NCI-H460 (cell line): ENCODE measurements at regions not wholly inside any gene's neighbourhood (a gene's known extent, or its start where the extent isn't known, plus 50 kb on each side); places are given as distances from the start of the nearest gene placed in this dataset.

Source experiments
- DNase-seq: peaks from one replicate; pipeline ENCODE4 v3.0.0-alpha.2; 2016; ENCODE audit warnings: low read depth; ENCODE audit errors: extremely low read depth

DNA sequence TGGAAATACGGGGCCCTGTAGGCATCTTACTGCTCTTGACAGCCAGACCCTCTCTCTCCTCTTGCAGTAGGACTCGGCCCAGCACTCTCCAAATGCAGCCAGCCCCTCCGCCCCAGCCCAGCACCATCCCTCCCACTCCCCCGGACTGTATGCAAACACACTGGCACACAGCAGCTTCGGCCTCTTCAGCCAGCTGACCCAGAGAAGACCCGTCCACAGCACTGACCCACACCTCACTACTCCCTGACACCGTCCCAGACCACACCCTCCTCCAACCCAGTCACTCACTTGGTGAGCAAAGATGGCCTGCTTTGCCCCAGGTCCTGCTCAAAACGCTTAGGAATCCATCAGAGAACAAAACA, 164.6 kb downstream of the IGLL1 start:
- no peak for DNase-seq

DNA sequence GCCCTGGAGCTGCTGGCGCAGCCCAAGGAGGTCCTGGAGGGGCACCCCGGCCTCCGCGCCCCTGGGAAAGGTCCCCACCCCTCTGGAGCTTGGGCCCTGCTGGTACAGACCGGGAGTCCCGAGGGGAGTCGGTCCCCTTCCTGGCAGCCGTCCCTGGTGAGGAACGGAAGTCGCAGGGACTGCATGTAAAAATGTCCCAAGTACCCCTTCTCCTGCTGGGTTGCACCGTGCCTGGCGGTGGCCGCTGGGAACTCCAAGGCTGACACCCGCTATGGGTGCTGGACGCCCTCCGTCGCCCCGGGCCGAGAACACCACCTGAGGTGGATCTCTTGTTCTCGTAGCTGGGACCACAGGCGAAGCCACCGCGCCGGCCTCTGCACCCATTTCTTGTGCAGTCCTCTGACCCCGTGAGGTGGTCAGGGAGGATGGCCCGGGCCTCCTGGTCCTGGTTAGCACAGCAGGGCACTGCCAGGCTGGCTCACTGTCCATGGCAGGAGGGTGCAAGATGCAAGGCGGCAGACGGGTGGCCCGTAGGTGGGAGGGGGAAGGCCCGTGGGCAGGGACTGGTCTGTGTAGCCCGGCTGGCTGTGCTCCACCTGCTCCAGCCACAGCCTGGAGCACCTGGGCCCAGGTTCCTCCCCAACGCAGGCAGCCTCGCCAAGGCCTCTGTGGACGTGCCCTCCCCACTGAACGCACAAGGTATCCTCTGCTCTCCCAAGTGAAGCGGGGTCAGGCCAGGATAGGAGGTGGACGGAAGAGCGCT, 165.2 kb downstream of the IGLL1 start:
- no peak for DNase-seq

DNA sequence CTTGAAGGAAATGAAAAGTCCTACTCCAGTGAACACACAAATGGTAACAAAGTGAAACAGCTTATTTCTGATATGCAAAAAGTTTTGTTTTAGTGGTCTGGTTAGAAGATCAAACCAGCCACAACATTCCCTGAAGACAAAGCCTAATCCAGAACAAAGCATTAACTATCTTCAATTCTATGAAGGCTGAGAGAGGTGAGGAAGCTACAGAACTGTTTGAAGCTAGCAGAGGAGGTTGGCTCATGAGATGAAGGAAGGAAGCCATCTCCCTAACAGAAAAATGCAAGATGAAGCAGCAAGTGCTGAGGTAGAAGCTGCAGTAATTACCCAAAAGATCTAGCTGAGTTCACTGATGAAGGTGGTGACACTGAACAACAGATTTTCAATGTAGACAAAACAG, 168.4 kb downstream of the IGLL1 start:
- DNase-seq, result no peak

DNA sequence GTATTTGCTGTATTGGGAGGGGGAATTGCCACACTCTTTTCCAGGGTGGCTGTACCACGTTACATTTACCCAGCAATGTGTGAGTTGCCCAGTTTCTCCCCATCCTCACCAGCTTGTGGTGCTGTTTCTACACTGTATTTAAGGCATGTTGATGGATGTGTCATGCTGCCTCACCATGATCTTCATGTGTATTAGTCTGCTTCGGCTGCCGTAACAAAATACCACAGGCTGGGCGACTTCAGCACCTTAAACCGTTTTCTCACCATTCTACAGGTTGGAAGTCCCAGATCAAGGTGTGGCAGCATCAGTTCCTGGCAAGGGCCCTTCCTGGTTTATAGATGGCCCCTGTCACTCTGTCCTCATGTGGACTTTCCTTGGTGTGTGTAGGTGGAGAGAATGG, 169.7 kb downstream of the IGLL1 start:
- no peak for DNase-seq

DNA sequence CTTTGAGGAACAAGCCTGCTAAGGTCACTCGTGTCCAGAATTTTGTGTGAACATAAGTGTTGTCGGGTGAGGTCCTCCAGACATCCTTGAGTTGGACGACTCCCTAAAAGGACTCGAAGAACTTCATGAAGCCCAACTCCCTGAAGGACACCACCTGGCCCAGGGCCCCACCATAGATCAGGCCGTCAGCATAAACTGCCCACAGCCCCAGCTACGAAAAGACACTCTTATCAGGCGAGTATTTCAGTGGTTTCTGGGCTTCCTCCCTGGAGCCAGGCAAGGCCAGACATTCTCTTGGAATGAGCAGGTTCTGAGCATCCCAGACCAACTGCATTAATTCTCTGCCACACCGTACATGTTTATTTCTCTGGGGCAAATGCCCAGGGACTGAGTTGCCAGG, 170.1 kb downstream of the IGLL1 start:
- DNase-seq, result no peak

DNA sequence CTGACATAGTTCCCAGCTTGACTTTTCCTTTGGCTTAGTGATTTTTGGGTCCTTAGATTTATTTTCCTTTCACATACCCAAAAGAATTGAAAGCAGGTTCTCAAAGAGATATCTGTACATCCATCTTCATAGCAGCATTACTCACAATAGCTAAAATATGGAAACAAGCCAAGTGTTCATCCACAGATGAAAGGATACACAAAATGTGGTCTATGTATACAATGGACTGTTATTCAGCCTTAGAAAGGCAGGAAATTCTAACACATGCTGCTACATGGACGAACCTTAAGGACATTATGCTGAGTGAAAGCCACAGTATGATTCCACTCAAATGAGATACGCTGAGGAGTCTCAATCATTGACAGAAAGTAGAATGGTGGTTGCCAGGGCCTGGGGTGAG, 171.8 kb downstream of the IGLL1 start:
- no peak for DNase-seq

DNA sequence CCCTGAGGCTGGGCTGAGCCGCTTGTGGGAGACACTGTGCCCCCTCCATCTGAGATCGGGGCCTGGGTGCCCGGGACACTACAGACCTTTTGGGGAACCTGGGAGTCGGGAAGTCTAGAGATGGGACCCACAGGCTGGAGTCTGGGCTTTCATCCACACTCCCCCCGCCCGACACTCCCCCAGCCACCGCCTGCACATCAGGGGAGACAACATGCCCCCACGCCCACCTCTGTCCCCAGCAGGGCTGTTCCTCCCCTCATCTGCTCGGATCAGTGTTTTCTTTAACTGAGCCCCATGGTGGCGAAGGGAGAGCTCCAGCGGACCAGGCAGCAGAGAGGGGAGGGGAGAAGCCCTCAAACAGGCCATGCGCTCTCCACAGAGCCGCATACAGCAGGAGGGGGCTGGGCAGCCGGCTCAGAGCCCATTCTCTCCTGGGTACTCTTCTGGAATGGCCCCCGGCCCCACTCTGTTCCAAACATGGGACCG, 174.7 kb downstream of the IGLL1 start:
- DNase-seq, result no peak

DNA sequence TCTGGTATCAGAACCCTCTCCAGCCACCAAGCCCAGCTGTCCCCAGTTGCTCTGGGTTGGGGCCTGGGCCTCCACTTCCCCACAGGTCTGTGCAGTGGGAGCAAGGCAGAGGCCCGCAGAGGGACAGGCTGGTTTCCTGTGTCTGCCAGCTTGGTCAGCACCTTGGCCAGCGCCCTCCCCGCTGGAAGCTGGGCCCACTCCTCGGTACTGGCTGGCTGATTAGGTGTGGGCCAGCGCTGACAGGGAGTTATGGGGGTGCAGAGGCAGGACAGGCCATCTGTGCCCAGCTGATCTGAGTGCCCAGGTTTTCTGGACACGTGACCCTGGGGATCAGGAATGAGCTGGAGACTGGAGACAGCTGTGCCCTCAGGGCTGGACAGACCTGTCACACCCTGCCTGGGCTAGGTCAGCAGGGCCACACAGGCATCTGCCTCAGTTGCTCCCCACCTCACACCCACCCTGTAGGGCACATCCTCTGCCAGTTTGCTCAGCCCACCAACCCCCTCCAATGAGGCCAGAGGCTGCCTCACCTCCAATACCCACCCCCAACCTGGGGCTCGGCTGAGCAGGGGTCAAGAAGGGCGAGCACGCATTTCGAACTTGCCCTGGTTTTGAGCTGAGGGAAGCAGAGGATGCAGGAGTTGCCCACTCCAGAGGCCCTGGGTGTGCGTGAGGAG, 175.3 kb downstream of the IGLL1 start:
- DNase-seq, result peak; percentile 13

DNA sequence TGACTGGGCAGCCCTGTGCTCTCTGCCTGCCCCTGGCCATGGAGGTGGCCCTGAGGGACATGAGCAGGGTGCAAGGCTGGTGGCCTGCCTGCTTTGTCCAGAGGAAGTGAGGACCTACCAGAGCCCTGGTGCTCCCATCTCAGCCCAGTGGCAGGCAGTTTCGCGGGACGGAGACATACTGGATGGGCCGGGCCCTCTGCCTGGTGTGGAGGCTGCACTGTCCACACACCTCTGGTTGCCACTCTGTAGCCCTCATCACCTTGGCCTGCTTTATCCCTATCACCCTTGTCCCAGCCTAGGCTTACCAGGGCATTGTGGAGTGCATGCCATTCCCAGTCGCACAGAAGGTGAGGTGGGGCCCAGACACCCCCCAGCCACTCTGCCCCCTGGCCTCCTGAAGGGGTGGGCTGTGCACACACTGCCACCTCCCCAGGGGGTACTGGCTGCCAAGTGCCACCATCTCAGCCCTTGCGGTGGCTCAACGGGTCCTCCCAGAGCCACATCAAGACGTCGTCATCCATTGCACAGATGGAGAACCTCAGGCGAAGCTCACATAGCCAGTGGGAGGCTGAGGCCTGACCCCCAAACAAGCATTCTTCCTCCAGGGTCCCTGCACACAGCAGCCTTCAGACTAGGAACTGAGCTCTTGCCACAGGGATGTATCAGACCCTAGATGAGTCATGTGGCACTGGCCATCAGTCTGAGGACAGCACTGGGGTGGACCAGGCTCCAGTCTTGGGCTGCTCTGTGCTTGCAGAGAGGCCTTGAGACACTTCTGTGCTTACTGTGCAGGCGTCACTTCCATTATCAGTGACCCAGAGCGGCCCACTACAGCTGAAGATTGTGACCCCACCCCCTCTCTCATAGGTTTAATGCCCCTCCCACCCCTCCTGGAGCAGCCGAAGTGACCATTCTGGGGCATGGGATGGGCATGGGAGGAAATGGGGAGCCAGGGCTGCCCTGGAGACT, 176.1 kb downstream of the IGLL1 start:
- DNase-seq, result no peak

DNA sequence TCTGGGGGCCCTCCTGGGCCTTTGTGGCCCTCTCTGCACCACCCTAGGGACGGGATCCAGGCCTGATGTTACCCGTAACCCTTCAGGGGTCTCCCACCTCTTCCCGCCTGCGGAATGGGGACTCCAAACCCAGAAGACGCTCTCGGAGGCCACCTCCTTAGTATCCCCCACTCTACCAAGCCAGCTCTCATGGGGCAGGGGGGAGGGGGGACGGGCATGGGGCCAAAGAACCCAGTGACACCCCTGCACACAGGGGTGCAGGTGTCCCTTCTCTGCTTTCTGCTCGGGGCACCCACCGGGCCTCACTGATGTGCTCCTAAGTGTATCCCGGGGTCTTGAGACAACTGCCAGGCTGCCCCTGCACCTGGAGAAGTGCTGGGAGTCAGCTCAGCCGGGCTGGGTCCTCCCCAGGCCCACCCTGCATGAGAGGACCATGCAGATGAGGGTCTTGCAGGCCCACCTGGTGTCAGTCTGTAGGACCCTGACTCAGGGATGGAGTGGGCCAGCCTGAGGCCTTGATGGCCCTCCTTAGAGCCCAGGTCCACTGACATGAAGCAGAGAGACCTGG, 176.9 kb downstream of the IGLL1 start:
- DNase-seq, result no peak

DNA sequence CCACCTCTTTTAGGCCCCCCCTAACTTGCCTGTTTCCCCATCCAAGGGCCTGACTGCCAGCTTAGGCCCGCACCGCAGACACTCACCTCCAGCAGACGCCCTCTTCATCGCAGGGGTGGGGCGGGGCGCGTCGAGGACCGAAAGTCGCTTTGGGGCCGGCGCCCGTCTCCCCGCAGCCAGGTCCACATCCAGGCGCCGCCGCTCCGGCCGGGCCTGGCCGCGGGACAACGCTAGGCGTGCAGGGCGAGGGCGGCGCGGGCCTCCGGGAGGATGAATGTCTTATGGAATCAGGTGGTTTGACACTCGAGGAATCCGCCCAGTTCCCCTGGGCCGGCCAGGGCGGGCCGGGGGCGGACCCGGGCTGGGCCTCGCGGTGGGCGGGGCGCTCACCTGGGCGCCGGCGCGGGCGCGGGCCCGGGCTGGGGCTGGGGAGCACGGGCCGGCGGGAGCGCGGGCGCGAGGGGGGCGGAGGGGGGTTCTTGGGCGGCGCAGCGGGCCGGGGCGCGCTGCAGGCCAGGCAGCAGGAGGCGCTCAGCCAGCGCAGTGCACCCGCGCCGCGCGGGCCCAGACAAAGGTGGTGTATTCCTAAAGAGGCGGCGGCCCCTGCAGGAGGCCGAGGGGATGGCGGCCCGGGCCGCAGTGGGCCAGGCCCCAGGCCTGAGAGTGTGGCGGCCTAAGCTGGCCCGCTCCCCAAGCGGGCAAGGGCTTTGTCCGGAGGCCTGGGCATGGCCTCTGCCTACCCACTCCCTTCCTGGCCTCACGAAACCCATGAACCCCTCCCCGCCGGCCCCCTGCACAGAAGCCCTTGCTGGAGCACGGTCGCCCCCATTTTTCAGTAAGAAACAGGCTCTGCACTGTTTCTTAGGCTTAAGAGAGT, 177.6 kb downstream of the IGLL1 start:
- peak; percentile 44 for DNase-seq

DNA sequence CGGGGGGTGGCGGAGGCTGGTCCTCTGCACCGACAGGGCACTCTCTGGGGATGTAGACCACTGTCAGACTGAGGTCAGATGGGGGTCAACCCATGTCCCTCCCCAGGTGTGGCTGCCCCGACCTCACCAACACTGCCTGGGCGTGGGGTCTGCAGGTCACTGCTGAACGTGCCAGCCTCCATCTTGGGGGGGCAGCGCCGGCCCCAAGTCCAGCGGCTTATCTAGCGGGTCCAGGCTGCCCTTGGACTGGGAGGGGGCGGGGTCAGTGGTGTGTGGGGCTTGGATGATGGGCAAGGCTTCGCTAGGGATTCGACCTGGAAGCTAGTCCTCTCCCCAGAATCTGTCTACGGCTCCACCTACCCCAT, 178.2 kb downstream of the IGLL1 start:
- DNase-seq, result no peak

DNA sequence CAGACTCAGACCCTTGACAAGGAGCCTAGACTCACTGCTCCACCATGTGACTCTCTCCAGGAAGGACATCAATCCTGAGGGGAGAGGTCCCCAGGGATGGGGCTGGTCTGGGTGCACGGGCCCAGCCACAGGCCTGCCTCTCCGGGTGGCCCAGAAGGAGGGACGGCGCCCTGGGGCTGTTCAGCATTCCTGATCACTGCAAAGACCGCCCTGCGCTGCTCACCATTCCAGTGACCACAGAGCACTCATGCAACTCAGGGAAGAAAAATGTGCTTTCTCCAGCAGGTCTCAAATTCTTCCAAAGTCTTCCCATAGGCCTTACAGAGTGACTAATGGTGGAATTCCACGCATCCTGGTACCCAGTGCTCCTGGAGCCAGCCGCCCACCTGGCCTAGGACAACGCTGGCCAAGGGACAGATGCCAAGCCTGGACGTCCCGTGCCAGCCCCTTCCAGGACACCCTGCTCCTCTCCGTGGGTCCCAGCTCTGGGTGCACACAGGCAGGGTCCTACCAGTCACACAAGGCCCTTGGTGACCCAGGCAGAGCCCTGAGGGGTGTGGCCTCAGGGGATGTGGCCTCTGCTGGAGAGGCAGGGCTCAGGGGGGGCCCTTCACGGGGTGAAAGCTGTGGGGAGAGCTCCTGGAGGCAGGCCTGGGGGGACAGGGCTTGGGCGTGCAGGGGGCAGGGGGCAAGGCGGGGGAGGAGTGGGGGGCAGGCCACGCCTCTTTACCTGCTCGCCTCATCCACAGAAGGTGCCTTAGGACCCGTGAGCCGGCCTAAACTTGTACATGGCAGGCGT, 178.8 kb downstream of the IGLL1 start:
- DNase-seq, result no peak

DNA sequence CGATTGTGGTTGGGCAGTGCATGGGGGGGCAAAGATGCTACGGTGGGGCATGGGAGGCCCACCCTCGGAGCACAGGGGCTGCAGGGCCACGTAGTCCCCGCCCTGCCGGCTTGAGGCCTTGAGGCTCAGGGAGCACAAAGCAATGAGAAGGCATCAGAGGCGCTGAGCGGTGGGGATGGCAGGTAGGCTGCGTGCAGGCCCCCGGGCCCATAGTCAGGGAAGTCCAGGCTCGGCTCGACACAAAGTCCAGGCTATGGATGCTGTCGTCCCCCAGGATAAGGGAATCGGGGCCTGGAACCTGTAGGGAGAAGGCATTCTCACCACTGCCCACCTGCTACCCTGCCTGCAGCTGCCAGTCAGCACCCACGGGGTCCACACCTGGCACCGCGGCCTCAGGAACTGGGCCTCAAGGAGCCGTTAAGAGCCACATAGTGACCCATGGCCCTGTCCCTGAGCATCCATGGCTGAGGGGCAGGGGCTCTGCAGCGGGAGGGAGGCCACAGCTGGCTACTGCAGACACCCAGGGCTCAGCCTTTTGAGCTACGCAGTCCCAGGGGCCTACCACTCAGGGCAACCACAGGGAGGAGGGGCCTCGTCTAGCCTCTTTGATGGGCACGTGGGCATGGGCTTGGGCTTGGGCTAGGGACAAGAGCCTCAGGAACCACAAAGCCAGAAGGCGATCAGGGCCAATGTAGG, 179.7 kb downstream of the IGLL1 start:
- DNase-seq, result no peak

DNA sequence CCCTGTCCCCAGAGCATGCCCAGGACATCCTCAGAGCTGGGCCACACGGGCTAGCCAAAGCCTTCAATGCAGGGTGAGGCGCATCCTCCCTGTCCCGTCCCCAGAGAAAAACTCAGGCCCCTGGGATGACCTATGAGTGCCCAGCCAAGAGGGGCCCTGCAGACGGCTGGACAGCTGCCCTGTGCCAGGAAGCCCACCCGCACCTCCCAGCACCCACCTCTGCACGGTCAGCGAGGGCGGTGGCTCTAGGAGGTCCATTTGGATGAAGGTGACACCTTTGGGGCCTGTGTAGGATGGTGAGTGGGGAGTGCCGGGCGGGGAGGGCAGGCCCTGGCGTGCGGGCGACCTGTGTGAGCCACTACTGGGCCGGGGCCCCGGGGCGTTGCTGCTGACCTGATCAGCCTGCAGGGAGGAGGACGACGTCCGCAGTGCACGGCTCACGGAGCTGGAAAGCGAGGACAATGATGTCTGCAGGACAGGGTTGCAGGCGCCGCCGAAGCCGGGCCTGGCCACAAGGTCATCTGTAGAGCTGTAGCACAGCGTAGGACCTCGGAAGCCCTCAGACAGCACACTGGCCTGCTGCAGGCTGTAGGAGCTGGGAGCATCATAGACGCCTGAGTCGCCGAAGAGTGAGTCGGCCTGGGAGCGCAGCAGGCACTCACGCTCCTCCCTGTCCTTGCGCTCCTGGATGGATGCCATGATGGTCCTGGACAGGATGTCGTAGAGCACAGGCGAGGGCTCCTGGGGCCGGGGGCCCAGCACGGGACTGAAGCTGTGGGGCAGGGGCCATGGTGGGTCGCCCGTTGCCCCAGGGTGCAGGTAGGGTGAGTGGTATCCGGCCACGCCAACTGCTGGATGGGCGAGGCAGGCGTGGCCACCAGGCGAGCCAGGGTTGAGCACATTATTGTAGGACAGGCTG, 180.5 kb downstream of the IGLL1 start:
- DNase-seq, result no peak

DNA sequence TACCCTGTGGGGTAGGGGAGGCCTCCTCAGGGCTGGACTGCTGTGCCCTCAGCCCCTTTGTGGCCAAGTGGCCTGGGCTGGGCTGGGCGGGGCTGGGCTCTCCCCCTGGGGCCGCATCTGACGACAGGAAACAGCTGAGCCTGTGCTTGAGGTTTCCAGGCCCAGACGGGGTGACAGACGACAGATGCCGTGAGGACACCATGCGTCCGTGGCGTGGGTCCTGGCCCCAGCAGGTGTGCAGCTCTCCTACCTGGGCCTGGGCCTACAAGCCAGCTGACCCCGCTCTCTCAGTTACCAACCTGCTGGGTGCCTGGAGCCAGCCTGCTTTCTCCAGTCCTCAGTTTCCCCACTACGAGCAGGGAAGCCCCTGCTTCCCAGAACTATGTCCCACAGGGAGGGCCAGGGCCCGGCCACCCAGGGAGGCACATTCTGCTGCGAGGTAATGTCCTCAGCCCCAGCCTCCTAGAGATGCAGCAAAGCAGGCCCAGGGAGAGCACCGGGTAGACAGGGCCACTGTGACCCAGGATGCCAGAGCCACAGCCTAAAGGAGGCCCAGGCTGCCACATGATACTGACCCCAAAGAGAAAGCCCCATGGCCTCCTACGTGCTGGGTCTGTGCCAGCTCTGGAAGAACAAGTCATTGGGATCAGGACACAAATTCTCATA, 181.3 kb downstream of the IGLL1 start:
- DNase-seq, result no peak
